H1 (cell line): ENCODE measurements at regions not wholly inside any gene's neighbourhood (a gene's known extent, or its start where the extent isn't known, plus 50 kb on each side); places are given as distances from the start of the nearest gene placed in this dataset.

Experiments used
- CTCF ChIA-PET: fragments of 300-600 bp; sonication (Branson Sonifier 250); formaldehyde crosslinking; loops from one replicate; lab custom pipeline; 2021; ENCODE audit not compliant: partially characterized antibody; lab: Charles Lee
- POLR2A ChIA-PET: fragments of 300-600 bp; sonication (Branson Sonifier 250); formaldehyde crosslinking; loops from one replicate; lab custom pipeline; 2021; ENCODE audit warnings: inconsistent platforms; ENCODE audit not compliant: partially characterized antibody; lab: Charles Lee
- DNase-seq, 2 experiments: peaks; one replicate each; pipeline versions ENCODE4 v3.0.0 to v3.0.0-alpha.2; 2010 to 2022; ENCODE audit warnings: low spot score in 2 of 2, low read depth in 1 of 2, mixed read lengths in 1 of 2
- FAIRE-seq: peaks from 2 replicates; lab custom pipeline; 2011; peaks lifted over from hg19 to GRCh38; lab: Jason Lieb, UNC
- H2AFZ ChIP-seq: 2 replicates; pipeline ENCODE4 v1.8.1; 2012; ENCODE audit warnings: low read length, inconsistent platforms
- H2AK5ac ChIP-seq: 2 replicates; pipeline ENCODE4 v1.6.1; 2013; ENCODE audit warnings: low read depth, low read length
- H2BK120ac ChIP-seq: replicated peaks from 2 replicates; pipeline ENCODE3; 2013; ENCODE audit warnings: low read depth, low read length, inconsistent platforms
- H2BK12ac ChIP-seq: 2 replicates; pipeline ENCODE4 v1.6.1; 2013; ENCODE audit warnings: low read depth, low read length
- H2BK15ac ChIP-seq: 2 replicates; pipeline ENCODE4 v1.6.1; 2013; ENCODE audit warnings: low read length
- H2BK20ac ChIP-seq: 2 replicates; pipeline ENCODE4 v1.6.1; 2013; ENCODE audit warnings: low read length
- H2BK5ac ChIP-seq: 2 replicates; pipeline ENCODE4 v1.6.1; 2013; ENCODE audit warnings: low read depth, low read length
- H3K14ac ChIP-seq: 2 replicates; pipeline ENCODE4 v1.6.1; 2013; ENCODE audit warnings: inconsistent platforms; ENCODE audit not compliant: insufficient read length
- H3K18ac ChIP-seq: 2 replicates; pipeline ENCODE4 v1.6.1; 2013; ENCODE audit warnings: low read length; ENCODE audit errors: extremely low read depth
- H3K23ac ChIP-seq: 2 replicates; pipeline ENCODE4 v1.6.1; 2013; ENCODE audit warnings: inconsistent platforms; ENCODE audit not compliant: insufficient read length
- H3K23me2 ChIP-seq: 2 replicates; pipeline ENCODE4 v1.6.1; 2013; ENCODE audit warnings: low read depth, low read length
- H3K27ac ChIP-seq: 2 replicates; pipeline ENCODE4 v1.6.1; 2011; ENCODE audit warnings: low read depth, low read length, inconsistent platforms
- H3K27me3 ChIP-seq, 4 experiments: replicated peaks in 1 of 4; 1 replicate in 1 of 4; 2 replicates in 3 of 4; pipeline versions ENCODE4 v1.6.1 to v1.8.1; 2011 to 2013; ENCODE audit warnings: low read length in 3 of 4, mild to moderate bottlenecking in 3 of 4, inconsistent platforms in 2 of 4, mixed read lengths in 2 of 4, moderate library complexity in 1 of 4; ENCODE audit not compliant: control insufficient read depth in 3 of 4, insufficient read depth in 3 of 4; ENCODE audit errors: extremely low read depth in 1 of 4
- H3K36me3 ChIP-seq, 4 experiments: 2 replicates each; pipeline versions ENCODE4 v1.6.1 to v1.8.1; 2011 to 2013; ENCODE audit warnings: mild to moderate bottlenecking in 4 of 4, low read length in 3 of 4, moderate library complexity in 2 of 4, control low read depth in 1 of 4, inconsistent platforms in 1 of 4; ENCODE audit not compliant: insufficient read depth in 4 of 4, control insufficient read depth in 2 of 4
- H3K4ac ChIP-seq: replicated peaks from 2 replicates; pipeline ENCODE3; 2013; ENCODE audit warnings: low read length, low read depth, mixed read lengths, inconsistent platforms; ENCODE audit not compliant: insufficient read length
- H3K4me1 ChIP-seq, 4 experiments: replicated peaks in 1 of 4; 1 replicate in 1 of 4; 2 replicates in 3 of 4; pipeline versions ENCODE4 v1.6.1 to v1.8.1; 2011 to 2013; ENCODE audit warnings: low read length in 3 of 4, inconsistent platforms in 2 of 4, mixed read lengths in 1 of 4; ENCODE audit not compliant: insufficient read depth in 4 of 4, control insufficient read depth in 3 of 4
- H3K4me2 ChIP-seq, 2 experiments: 2 replicates each; pipeline versions ENCODE4 v1.6.1 to v1.8.1; 2011 to 2013; ENCODE audit warnings: low read depth in 2 of 2, low read length in 2 of 2, control low read depth in 1 of 2, inconsistent platforms in 1 of 2, mild to moderate bottlenecking in 1 of 2; ENCODE audit not compliant: insufficient read depth in 1 of 2
- H3K4me3 ChIP-seq, 4 experiments: fragments of 200-600, 300-600 bp in 1 of 4; sonication (generic), shearing (Covaris generic), sonication (Bioruptor Twin) in 1 of 4; 2 replicates each; pipeline versions ENCODE4 v1.5.1 to v1.8.1; 2011 to 2016; ENCODE audit warnings: low read length in 4 of 4, low read depth in 3 of 4, control low read depth in 2 of 4, inconsistent platforms in 2 of 4, mild to moderate bottlenecking in 2 of 4, mixed read lengths in 1 of 4, moderate library complexity in 1 of 4; ENCODE audit not compliant: insufficient read depth in 2 of 4; ENCODE audit errors: extremely low read depth in 1 of 4
- H3K56ac ChIP-seq: replicated peaks from 2 replicates; pipeline ENCODE3; 2013; ENCODE audit warnings: low read depth, mild to moderate bottlenecking, mixed read lengths, low read length, inconsistent platforms; ENCODE audit not compliant: insufficient read length
- H3K79me1 ChIP-seq: 2 replicates; pipeline ENCODE4 v1.6.1; 2013; ENCODE audit warnings: low read depth, low read length, control low read depth
- H3K79me2 ChIP-seq, 2 experiments: 2 replicates each; pipeline versions ENCODE4 v1.6.1 to v1.8.1; 2012 to 2013; ENCODE audit warnings: low read length in 2 of 2, mild to moderate bottlenecking in 2 of 2, inconsistent platforms in 1 of 2; ENCODE audit not compliant: insufficient read depth in 2 of 2, control insufficient read depth in 1 of 2
- H3K9ac ChIP-seq, 4 experiments: replicated peaks in 1 of 4; 1 replicate in 1 of 4; 2 replicates in 3 of 4; pipeline versions ENCODE4 v1.6.1 to v1.8.1; 2011 to 2013; ENCODE audit warnings: low read depth in 3 of 4, low read length in 3 of 4, control low read depth in 2 of 4, mild to moderate bottlenecking in 2 of 4, moderate library complexity in 2 of 4, inconsistent platforms in 1 of 4; ENCODE audit errors: extremely low read depth in 1 of 4
- H3K9me3 ChIP-seq, 2 experiments: 2 replicates each; pipeline versions ENCODE4 v1.6.1 to v1.8.1; 2012 to 2013; ENCODE audit warnings: mild to moderate bottlenecking in 2 of 2, moderate library complexity in 2 of 2, control low read depth in 1 of 2, inconsistent platforms in 1 of 2, low read depth in 1 of 2, low read length in 1 of 2, mixed read lengths in 1 of 2; ENCODE audit not compliant: insufficient read depth in 2 of 2
- H4K20me1 ChIP-seq, 2 experiments: replicated peaks in 1 of 2; 2 replicates each; pipeline versions ENCODE3 to v1.8.1; 2011 to 2013; ENCODE audit warnings: inconsistent platforms in 2 of 2, low read length in 2 of 2, mild to moderate bottlenecking in 1 of 2; ENCODE audit not compliant: insufficient read depth in 2 of 2, control insufficient read depth in 1 of 2
- H4K5ac ChIP-seq: 2 replicates; pipeline ENCODE4 v1.6.1; 2013; ENCODE audit warnings: low read length, low read depth, mixed read lengths, inconsistent platforms; ENCODE audit not compliant: insufficient read length
- H4K8ac ChIP-seq: 2 replicates; pipeline ENCODE4 v1.8.0; 2013; ENCODE audit warnings: mild to moderate bottlenecking, moderate library complexity, low read length, inconsistent platforms; ENCODE audit not compliant: insufficient read depth; ENCODE audit errors: extremely low read depth
- H4K91ac ChIP-seq: replicated peaks from 2 replicates; pipeline ENCODE3; 2013; ENCODE audit warnings: low read length, mixed read lengths, inconsistent platforms; ENCODE audit not compliant: insufficient read length
- BACH1 ChIP-seq: IDR thresholded peaks from 2 replicates; pipeline ENCODE4 v1.6.1; 2012; ENCODE audit warnings: low read length, improper control_type of control experiment
- CBX8 ChIP-seq: fragments of 300-800, 300-1000 bp; sonication (generic); IDR thresholded peaks from 2 replicates; pipeline ENCODE4 v1.7.1; 2016; ENCODE audit warnings: low read depth, low read length, borderline replicate concordance
- GTF2F1 ChIP-seq: IDR thresholded peaks from 2 replicates; pipeline ENCODE4 v1.6.1; 2012; ENCODE audit warnings: low read depth, low read length, improper control_type of control experiment, borderline replicate concordance
- JUN ChIP-seq: IDR thresholded peaks from 2 replicates; pipeline ENCODE4 v1.6.1; 2011; ENCODE audit warnings: low read depth, mild to moderate bottlenecking, improper control_type of control experiment, low read length
- JUND ChIP-seq: IDR thresholded peaks from 2 replicates; pipeline ENCODE4 v1.6.1; 2011; ENCODE audit warnings: mild to moderate bottlenecking, improper control_type of control experiment, low read length
- KDM4A ChIP-seq: IDR thresholded peaks from one replicate; pipeline ENCODE4 v1.7.1; 2012; ENCODE audit warnings: low read depth, mild to moderate bottlenecking, moderate library complexity, low read length, inconsistent platforms; ENCODE audit not compliant: severe bottlenecking
- KDM5A ChIP-seq: fragments of 200-600 bp; IDR thresholded peaks from 2 replicates; pipeline ENCODE4 v1.7.1; 2012; ENCODE audit warnings: mild to moderate bottlenecking, low read length, inconsistent platforms, mixed read lengths
- POLR2A ChIP-seq, 2 experiments: IDR thresholded peaks; 1 replicate in 1 of 2; 2 replicates in 1 of 2; pipeline ENCODE4 v1.6.1; 2011; ENCODE audit warnings: low read depth in 2 of 2, low read length in 2 of 2, mild to moderate bottlenecking in 2 of 2; ENCODE audit errors: control extremely low read depth in 1 of 2
- POLR2AphosphoS5 ChIP-seq: IDR thresholded peaks from 2 replicates; pipeline ENCODE4 v1.6.1; 2011; ENCODE audit warnings: low read depth, low read length
- POU5F1 ChIP-seq: IDR thresholded peaks from 2 replicates; pipeline ENCODE4 v1.6.1; 2011; ENCODE audit warnings: low read depth, mild to moderate bottlenecking, low read length, moderate library complexity
- RXRA ChIP-seq: IDR thresholded peaks from 2 replicates; pipeline ENCODE4 v1.6.1; 2011; ENCODE audit warnings: low read depth, mild to moderate bottlenecking, low read length, moderate library complexity; ENCODE audit not compliant: insufficient read depth
- SIN3A ChIP-seq, 2 experiments: IDR thresholded peaks in 1 of 2; conservative IDR thresholded peaks in 1 of 2; 2 replicates each; pipeline ENCODE4 v1.6.1; 2011 to 2012; ENCODE audit warnings: low read length in 2 of 2, improper control_type of control experiment in 1 of 2, low read depth in 1 of 2, mild to moderate bottlenecking in 1 of 2
- USF2 ChIP-seq: IDR thresholded peaks from 2 replicates; pipeline ENCODE4 v1.6.1; 2011; ENCODE audit warnings: low read length, improper control_type of control experiment
- WGBS, 2 experiments: shearing (Covaris generic) in 1 of 2; methylation state at CpG; one replicate each; pipeline versions ENCODE4 v1.1.6 to v1.1.7; 2013 to 2015; ENCODE audit warnings: low lambda C conversion rate in 2 of 2, mixed read lengths in 2 of 2, inconsistent platforms in 1 of 2, low coverage in 1 of 2, missing lambda C conversion rate in 1 of 2; ENCODE audit not compliant: insufficient replicate concordance in 2 of 2, insufficient coverage in 1 of 2, insufficient read length in 1 of 2; ENCODE audit errors: extremely low coverage in 1 of 2, missing lambda C conversion rate in 1 of 2; 5-methylcytosine and 5-hydroxymethylcytosine counted together

DNA sequence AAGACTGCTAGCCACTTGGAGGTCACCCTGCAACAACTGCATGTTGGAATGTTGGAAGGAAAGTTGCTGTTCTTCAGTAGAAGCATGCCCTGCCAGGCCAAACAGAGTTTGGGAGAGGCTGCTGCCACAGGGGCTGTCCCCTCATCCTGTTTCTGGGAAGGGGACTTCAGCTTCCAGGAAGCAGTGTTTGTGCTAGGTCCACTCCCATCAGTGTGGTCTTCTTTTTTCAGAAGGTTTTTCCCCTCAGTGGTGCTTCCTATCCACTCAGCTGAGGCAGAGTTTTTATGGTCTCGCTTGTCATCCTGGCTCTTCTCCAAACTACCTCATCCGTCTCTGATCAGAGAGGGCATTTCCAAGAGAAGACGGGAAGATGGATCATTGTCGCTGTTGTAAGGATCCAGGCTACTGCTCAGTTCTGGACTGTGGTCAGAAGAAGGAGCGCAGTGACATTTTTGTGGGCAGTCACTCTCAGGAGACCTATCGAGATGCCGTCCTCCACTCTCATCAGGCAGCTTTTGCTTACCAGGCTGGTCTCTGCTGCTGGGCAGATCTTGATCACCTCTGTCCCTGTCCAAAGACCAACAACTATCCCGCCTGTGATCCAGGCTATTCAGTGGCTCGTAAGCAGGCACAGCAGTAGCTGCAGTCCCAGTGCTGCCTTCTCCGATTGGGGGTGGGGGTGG is 97.8 kb upstream of the C5orf63 start:
- Histone ChIP-seq H4K5ac (no peak overlapping the region), H4K20me1 (no peaks in the 10 kb centered on the region), H3K4me2 (no peak overlapping the region), H3K4ac (no peak overlapping the region), H2BK15ac (no peak overlapping the region), H3K4me3 (no peak overlapping the region), H4K91ac (no peak overlapping the region), H2BK5ac (no peak overlapping the region), H3K9me3 (peaks cover 4 to 6% of the 10 kb centered on the region in 2 experiments; a peak in 3 of 4 replicates), H3K14ac (no peak overlapping the region), H2BK20ac (no peak overlapping the region), H4K8ac (no peak overlapping the region), H3K79me2 (no peaks in the 10 kb centered on the region), H3K4me1 (no peaks in the 10 kb centered on the region), H3K27me3 (no peaks in the 10 kb centered on the region), H3K23me2 (no peaks in the 10 kb centered on the region), H2BK12ac (no peak overlapping the region), H3K79me1 (no peaks in the 10 kb centered on the region), H2BK120ac (no peak overlapping the region), H2AFZ (no peak overlapping the region), H3K36me3 (no peaks in the 10 kb centered on the region), H3K56ac (no peak overlapping the region), H3K23ac (no peak overlapping the region), H3K27ac (no peak overlapping the region), H3K9ac (no peak overlapping the region), H2AK5ac (no peak overlapping the region), H3K18ac (no peak overlapping the region)
- 95% methylated on average over 10 of the region's 10 CpGs; no CpG with 5 or more reads in 1 of the 2 experiments for WGBS, 2 experiments
- ChIA-PET CTCF (interaction anchor here (0.5 to 1.6 kb wide), 2 partner anchors 16 to 61 kb away, joined by 3 to 4 read pairs; no protein-coding TSS in a partner anchor), POLR2A (no interaction called here)
- DNase-seq (no peak), FAIRE-seq (no peak)
- TF ChIP-seq POLR2A (IDR thresholded peaks at IDR 0.05; ENCODE audit: control extremely low read depth in 1 of 2, low read depth in 2 of 2, low read length in 2 of 2) (no peak), POLR2AphosphoS5 (no peak), RXRA (no peak), JUND (no peak), GTF2F1 (no peak), USF2 (no peak), KDM4A (no peak), SIN3A (conservative IDR thresholded peaks at IDR 0.05 in 1 of 2, IDR thresholded peaks at IDR 0.05 in 1 of 2; ENCODE audit: low read depth in 1 of 2, low read length in 2 of 2) (no peak), JUN (no peak), BACH1 (no peak), CBX8 (no peak), KDM5A (no peak), POU5F1 (no peak)
